ENCODE measurements at regions not wholly inside any gene's neighbourhood (a gene's known extent, or its start where the extent isn't known, plus 50 kb on each side); places are given as distances from the start of the nearest gene placed in this dataset.

GRCh38 chr5:179411161-179411841, 66.0 kb upstream of the ADAMTS2 start:
- intact Hi-C loops (cut with micrococcal nuclease): no loop called here
- H3K9ac ChIP-seq (ENCODE audit: insufficient read depth in 1 of 2, low read depth in 2 of 2, low read length in 2 of 2): no peak overlapping the region
- ChIA-PET POLR2A (interaction anchor here (0.7 kb wide), 1 partner anchor 18 kb away, joined by 3 read pairs; no protein-coding TSS in a partner anchor), CTCF (ENCODE audit: low intra/inter-chr PET ratio) (no interaction called here)
- H2AFZ ChIP-seq (ENCODE audit: low read depth, low read length): no peak overlapping the region
- 4% methylated on average over 14 of the region's 14 CpGs for WGBS (ENCODE audit: insufficient coverage, low coverage, missing lambda C conversion rate)
- H3K79me2 ChIP-seq (ENCODE audit: control insufficient read depth, insufficient read depth, low read length): no peaks in the 10 kb centered on the region
- no peak overlapping the region for H3K4me2 ChIP-seq (ENCODE audit: insufficient read depth, low read length)
- FAIRE-seq: no peak
- no peak for DNase-seq (ENCODE audit: extremely low read depth in 1 of 4, low spot score in 3 of 4)
- H3K27ac ChIP-seq (ENCODE audit: extremely low read depth, low read depth, low read length): no peak overlapping the region
- BruUV-seq (replicated peaks): no TSS peak
- no peak for ATAC-seq
- H3K4me3 ChIP-seq: no peak overlapping the region
- H3K9me3 ChIP-seq (replicated peaks; ENCODE audit: control insufficient read depth, insufficient read depth, low read depth, low read length): no peaks in the 10 kb centered on the region
- H3K9me1 ChIP-seq (ENCODE audit: control insufficient read depth, insufficient read depth, low read length): no peaks in the 10 kb centered on the region
- in situ Hi-C loops (cut with MboI): no loop called here
- no peaks in the 10 kb centered on the region for H3K36me3 ChIP-seq (ENCODE audit: control insufficient read depth, insufficient read depth, low read length)
- H3K4me1 ChIP-seq (replicated peaks in 1 of 2; ENCODE audit: control insufficient read depth in 2 of 2, insufficient read depth in 2 of 2, low read length in 2 of 2): peaks cover 0 to 7% of the 10 kb centered on the region in 2 experiments; a peak in 1 of 5 replicates
- peaks cover 11 to 48% of the 10 kb centered on the region in 2 experiments; a peak in 4 of 5 replicates for H3K27me3 ChIP-seq (ENCODE audit: control insufficient read depth in 2 of 2, insufficient read depth in 2 of 2, low read length in 2 of 2)
- H4K20me1 ChIP-seq (replicated peaks; ENCODE audit: control insufficient read depth, insufficient read depth, low read length): no peaks in the 10 kb centered on the region; the same call in 1 of the 2 replicates
- TF ChIP-seq TEAD2 (tag; IDR thresholded peaks at IDR 0.05) (no peak), ATF4 (CRISPR knock-in tag; IDR thresholded peaks at IDR 0.05) (no peak), DIDO1 (tag; IDR thresholded peaks at IDR 0.05; ENCODE audit: low read depth) (no peak), SP1 (CRISPR knock-in tag; IDR thresholded peaks at IDR 0.05) (no peak), ZNF311 (CRISPR knock-in tag; IDR thresholded peaks at IDR 0.05) (no peak), CHD4 (IDR thresholded peaks at IDR 0.05; ENCODE audit: insufficient read depth, insufficient replicate concordance, low read depth, low read length, poor library complexity, severe bottlenecking) (no peak), PHF20 (IDR thresholded peaks at IDR 0.05; ENCODE audit: partially characterized antibody) (no peak), PHTF2 (CRISPR knock-in tag; IDR thresholded peaks at IDR 0.05) (no peak), E2F4 (CRISPR knock-in tag; IDR thresholded peaks at IDR 0.05; ENCODE audit: low read depth) (no peak), ZNF79 (CRISPR knock-in tag; IDR thresholded peaks at IDR 0.05; ENCODE audit: low read depth) (no peak)
- TF ChIP-seq, protein P1, sequence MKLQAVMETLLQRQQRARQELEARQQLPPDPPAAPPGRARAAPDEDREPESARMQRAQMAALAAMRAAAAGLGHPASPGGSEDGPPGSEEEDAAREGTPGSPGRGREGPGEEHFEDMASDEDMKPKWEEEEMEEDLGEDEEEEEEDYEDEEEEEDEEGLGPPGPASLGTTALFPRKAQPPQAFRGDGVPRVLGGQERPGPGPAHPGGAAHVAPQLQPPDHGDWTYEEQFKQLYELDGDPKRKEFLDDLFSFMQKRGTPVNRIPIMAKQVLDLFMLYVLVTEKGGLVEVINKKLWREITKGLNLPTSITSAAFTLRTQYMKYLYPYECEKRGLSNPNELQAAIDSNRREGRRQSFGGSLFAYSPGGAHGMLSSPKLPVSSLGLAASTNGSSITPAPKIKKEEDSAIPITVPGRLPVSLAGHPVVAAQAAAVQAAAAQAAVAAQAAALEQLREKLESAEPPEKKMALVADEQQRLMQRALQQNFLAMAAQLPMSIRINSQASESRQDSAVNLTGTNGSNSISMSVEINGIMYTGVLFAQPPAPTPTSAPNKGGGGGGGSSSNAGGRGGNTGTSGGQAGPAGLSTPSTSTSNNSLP (IDR thresholded peaks at IDR 0.05; ENCODE audit: borderline replicate concordance, low read depth, low read length): no peak
- TF ChIP-seq, protein P2, sequence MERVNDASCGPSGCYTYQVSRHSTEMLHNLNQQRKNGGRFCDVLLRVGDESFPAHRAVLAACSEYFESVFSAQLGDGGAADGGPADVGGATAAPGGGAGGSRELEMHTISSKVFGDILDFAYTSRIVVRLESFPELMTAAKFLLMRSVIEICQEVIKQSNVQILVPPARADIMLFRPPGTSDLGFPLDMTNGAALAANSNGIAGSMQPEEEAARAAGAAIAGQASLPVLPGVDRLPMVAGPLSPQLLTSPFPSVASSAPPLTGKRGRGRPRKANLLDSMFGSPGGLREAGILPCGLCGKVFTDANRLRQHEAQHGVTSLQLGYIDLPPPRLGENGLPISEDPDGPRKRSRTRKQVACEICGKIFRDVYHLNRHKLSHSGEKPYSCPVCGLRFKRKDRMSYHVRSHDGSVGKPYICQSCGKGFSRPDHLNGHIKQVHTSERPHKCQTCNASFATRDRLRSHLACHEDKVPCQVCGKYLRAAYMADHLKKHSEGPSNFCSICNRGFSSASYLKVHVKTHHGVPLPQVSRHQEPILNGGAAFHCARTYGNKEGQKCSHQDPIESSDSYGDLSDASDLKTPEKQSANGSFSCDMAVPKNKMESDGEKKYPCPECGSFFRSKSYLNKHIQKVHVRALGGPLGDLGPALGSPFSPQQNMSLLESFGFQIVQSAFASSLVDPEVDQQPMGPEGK (CRISPR knock-in tag; IDR thresholded peaks at IDR 0.05; ENCODE audit: borderline replicate concordance): no peak

Data from K562 (cell line).